DND-41 (cell line): ENCODE measurements at regions not wholly inside any gene's neighbourhood (a gene's known extent, or its start where the extent isn't known, plus 50 kb on each side); places are given as distances from the start of the nearest gene placed in this dataset.

Source experiments
- CTCF ChIP-seq: IDR thresholded peaks from 2 replicates; pipeline ENCODE4 v1.5.1; 2012; ENCODE audit warnings: borderline replicate concordance, low read length, moderate library complexity, mild to moderate bottlenecking; ENCODE audit not compliant: poor library complexity, severe bottlenecking; ENCODE audit errors: extremely low read depth
- EZH2 ChIP-seq: IDR thresholded peaks from 3 replicates; pipeline ENCODE4 v1.6.1; 2012; ENCODE audit warnings: borderline replicate concordance, low read depth, mild to moderate bottlenecking, moderate library complexity, low read length, inconsistent platforms; ENCODE audit not compliant: severe bottlenecking

GRCh38 chr20:39309458-39309857 is 347.3 kb downstream of the DHX35 start:
- TF ChIP-seq CTCF (no peak), EZH2 (no peak)
